Natural killer cell (primary cell): ENCODE measurements at regions not wholly inside any gene's neighbourhood (a gene's known extent, or its start where the extent isn't known, plus 50 kb on each side); places are given as distances from the start of the nearest gene placed in this dataset.

ENCODE experiments used
- ATAC-seq, 3 donors: fragments of 150-1000 bp in 2 of 3; fragments of 200-7000 bp in 1 of 3; cut with Tn5 transposase; 1 replicate in 1 of 3; 2 replicates in 2 of 3; pipeline ENCODE4 v1.10.0; 2021; ENCODE audit warnings: mild to moderate bottlenecking in 2 of 3, moderate library complexity in 2 of 3
- DNase-seq, 2 donors: peaks; one replicate each; pipeline versions ENCODE4 v3.0.0 to v3.0.0-alpha.2; 2013 to 2021; ENCODE audit warnings: mixed read lengths in 1 of 2
- H3K27ac ChIP-seq: one replicate; pipeline ENCODE4 v1.5.1; 2013; ENCODE audit warnings: mild to moderate bottlenecking, low read length
- H3K27me3 ChIP-seq: one replicate; pipeline ENCODE4 v1.6.1; 2013; ENCODE audit warnings: low read length; ENCODE audit not compliant: control insufficient read depth, insufficient read depth
- H3K36me3 ChIP-seq: one replicate; pipeline ENCODE4 v1.6.1; 2013; ENCODE audit warnings: low read length; ENCODE audit not compliant: control insufficient read depth, insufficient read depth
- H3K4me1 ChIP-seq: one replicate; pipeline ENCODE4 v1.6.1; 2013; ENCODE audit warnings: low read length; ENCODE audit not compliant: control insufficient read depth, insufficient read depth
- H3K4me3 ChIP-seq: one replicate; pipeline ENCODE4 v1.5.1; 2013; ENCODE audit warnings: low read length
- H3K9me3 ChIP-seq: one replicate; pipeline ENCODE4 v1.6.1; 2013; ENCODE audit warnings: low read length; ENCODE audit not compliant: control insufficient read depth, insufficient read depth
- H3K27ac Mint-ChIP-seq, 2 donors: one replicate each; pipeline ENCODE4 v1.8.0; 2022; ENCODE audit warnings: mild to moderate bottlenecking in 2 of 2, mixed read lengths in 2 of 2, moderate library complexity in 1 of 2
- H3K27me3 Mint-ChIP-seq, 2 donors: one replicate each; pipeline ENCODE4 v1.8.0; 2022; ENCODE audit warnings: low read depth in 2 of 2, mixed read lengths in 2 of 2
- H3K36me3 Mint-ChIP-seq: one replicate; pipeline ENCODE4 v1.8.0; 2022; ENCODE audit warnings: mixed read lengths
- H3K4me1 Mint-ChIP-seq, 2 donors: one replicate each; pipeline ENCODE4 v1.8.0; 2022; ENCODE audit warnings: mixed read lengths in 2 of 2
- H3K4me3 Mint-ChIP-seq: one replicate; pipeline ENCODE4 v1.8.0; 2022; ENCODE audit warnings: mild to moderate bottlenecking, moderate library complexity, mixed read lengths
- H3K9me3 Mint-ChIP-seq, 2 donors: one replicate each; pipeline ENCODE4 v1.8.0; 2022; ENCODE audit warnings: mixed read lengths in 2 of 2
- WGBS: methylation state at CpG from one replicate; pipeline ENCODE4 v1.1.7; 2013; ENCODE audit warnings: missing lambda C conversion rate; ENCODE audit not compliant: insufficient coverage; 5-methylcytosine and 5-hydroxymethylcytosine counted together
- intact Hi-C: fragments of 100-400 bp; cut with micrococcal nuclease; formaldehyde crosslinking; loops from one replicate; pipeline ENCODE4 v1.14.2; 2022
- TF ChIP-seq, protein P1 (sequence below): fragments of 200-600 bp; IDR thresholded peaks from one replicate; pipeline ENCODE4 v1.8.0; 2022; ENCODE audit warnings: antibody characterized with exemption

DNA sequence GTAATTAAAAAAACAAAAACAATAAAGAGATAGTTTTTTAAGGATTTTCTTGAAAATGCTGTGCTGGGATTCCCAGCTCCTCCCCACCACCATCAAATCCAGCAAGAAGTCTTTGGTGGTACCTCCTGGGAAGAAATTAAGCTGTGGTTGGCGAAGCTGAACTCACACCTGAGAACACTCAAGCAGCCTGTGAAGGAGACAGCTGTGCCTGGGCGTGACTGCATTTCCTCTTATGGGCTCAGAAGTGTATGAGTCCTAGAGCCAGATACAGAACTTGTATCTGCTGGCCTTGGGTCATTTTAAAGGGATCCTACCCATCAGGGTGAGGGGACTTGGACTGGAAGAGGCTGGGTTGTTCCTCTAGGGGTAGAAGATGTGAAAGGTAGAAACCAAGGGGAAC lies 561.2 kb upstream of the SGCD start:
- no peak overlapping the region for H3K4me3 Mint-ChIP-seq
- H3K4me1 Mint-ChIP-seq: peaks cover 34 to 46% of the 10 kb centered on the region in 2 donors
- Histone ChIP-seq H3K27ac (no peak overlapping the region), H3K4me3 (no peak overlapping the region), H3K4me1 (peaks cover 25% of the 10 kb centered on the region), H3K27me3 (no peaks in the 10 kb centered on the region), H3K36me3 (no peaks in the 10 kb centered on the region), H3K9me3 (peaks cover 3% of the 10 kb centered on the region)
- H3K27ac Mint-ChIP-seq: peak overlapping the region; percentile 37 to 88
- peak in 1 of 3 donors; percentile 40 for ATAC-seq
- intact Hi-C loops: loop anchor here (5.0 kb wide), 1 partner anchor 1262 kb away; no protein-coding TSS in a partner anchor
- 49% methylated on average over 2 of the region's 2 CpGs for WGBS
- TF ChIP-seq, protein P1, sequence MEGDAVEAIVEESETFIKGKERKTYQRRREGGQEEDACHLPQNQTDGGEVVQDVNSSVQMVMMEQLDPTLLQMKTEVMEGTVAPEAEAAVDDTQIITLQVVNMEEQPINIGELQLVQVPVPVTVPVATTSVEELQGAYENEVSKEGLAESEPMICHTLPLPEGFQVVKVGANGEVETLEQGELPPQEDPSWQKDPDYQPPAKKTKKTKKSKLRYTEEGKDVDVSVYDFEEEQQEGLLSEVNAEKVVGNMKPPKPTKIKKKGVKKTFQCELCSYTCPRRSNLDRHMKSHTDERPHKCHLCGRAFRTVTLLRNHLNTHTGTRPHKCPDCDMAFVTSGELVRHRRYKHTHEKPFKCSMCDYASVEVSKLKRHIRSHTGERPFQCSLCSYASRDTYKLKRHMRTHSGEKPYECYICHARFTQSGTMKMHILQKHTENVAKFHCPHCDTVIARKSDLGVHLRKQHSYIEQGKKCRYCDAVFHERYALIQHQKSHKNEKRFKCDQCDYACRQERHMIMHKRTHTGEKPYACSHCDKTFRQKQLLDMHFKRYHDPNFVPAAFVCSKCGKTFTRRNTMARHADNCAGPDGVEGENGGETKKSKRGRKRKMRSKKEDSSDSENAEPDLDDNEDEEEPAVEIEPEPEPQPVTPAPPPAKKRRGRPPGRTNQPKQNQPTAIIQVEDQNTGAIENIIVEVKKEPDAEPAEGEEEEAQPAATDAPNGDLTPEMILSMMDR: no peak
- no peaks in the 10 kb centered on the region for H3K36me3 Mint-ChIP-seq
- DNase-seq: peak in 1 of 2 donors; percentile 46
- H3K27me3 Mint-ChIP-seq: no peaks in the 10 kb centered on the region
- H3K9me3 Mint-ChIP-seq: peaks cover 8 to 14% of the 10 kb centered on the region in 2 donors

GRCh38 chr5:155767470-155767869 lies 559.5 kb upstream of the SGCD start:
- Mint-ChIP-seq H3K4me1 (peaks cover 34 to 46% of the 10 kb centered on the region in 2 donors), H3K27me3 (no peaks in the 10 kb centered on the region), H3K4me3 (peak overlapping the region; percentile 43), H3K9me3 (peaks cover 0 to 6% of the 10 kb centered on the region in 2 donors), H3K36me3 (no peaks in the 10 kb centered on the region), H3K27ac (peak overlapping the region; percentile 84 to 88)
- DNase-seq (peak in 1 of 2 donors; percentile 66), ATAC-seq (peak; percentile 79 to 93 (median 88))
- peak overlapping the region; percentile 70 for H3K27ac ChIP-seq
- H3K27me3 ChIP-seq: no peaks in the 10 kb centered on the region
- no peak overlapping the region for H3K4me3 ChIP-seq
- no peaks in the 10 kb centered on the region for H3K36me3 ChIP-seq
- H3K4me1 ChIP-seq: peaks cover 36% of the 10 kb centered on the region
- no peaks in the 10 kb centered on the region for H3K9me3 ChIP-seq
- WGBS: 60% methylated on average over 1 of the region's 2 CpGs
- intact Hi-C loops: loop anchor here (5.0 kb wide), 1 partner anchor 1260 kb away; no protein-coding TSS in a partner anchor
- TF ChIP-seq, protein P1: no peak

DNA sequence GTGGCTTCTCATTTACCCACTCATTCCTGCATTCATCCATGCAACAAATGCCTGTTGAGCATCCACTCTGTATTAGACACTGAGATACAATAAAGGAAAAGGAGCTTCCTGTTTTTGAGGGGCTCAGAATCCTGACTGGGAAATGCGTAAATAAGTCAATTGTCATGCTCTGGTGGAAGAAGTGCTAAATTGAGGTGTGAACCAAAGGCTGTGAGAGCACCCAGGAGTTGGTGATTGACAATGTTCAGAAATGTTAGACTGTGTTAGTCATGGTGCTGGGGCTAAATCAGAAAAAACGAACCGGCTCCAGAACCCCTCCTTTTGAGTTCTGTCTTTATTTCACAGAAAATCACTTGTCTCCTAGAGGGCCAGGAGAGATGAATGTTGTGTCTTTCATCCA lies 558.6 kb upstream of the SGCD start:
- H3K36me3 ChIP-seq: no peaks in the 10 kb centered on the region
- H3K27me3 ChIP-seq: no peaks in the 10 kb centered on the region
- DNase-seq (peak in 1 of 2 donors; percentile 62), ATAC-seq (peak; percentile 55 to 69 (median 66))
- TF ChIP-seq, protein P1: no peak
- Mint-ChIP-seq H3K4me3 (peak overlapping the region; percentile 36), H3K36me3 (no peaks in the 10 kb centered on the region), H3K27me3 (no peaks in the 10 kb centered on the region), H3K27ac (peak overlapping the region; percentile 84 to 88), H3K9me3 (peaks cover 0 to 6% of the 10 kb centered on the region in 2 donors), H3K4me1 (peaks cover 34 to 48% of the 10 kb centered on the region in 2 donors)
- H3K4me1 ChIP-seq: peaks cover 42% of the 10 kb centered on the region
- peak overlapping the region; percentile 70 for H3K27ac ChIP-seq
- WGBS: 67% methylated on average over 3 of the region's 3 CpGs
- intact Hi-C loops: loop anchor here (5.0 kb wide), 1 partner anchor 1259 kb away; no protein-coding TSS in a partner anchor
- H3K4me3 ChIP-seq: no peak overlapping the region
- H3K9me3 ChIP-seq: no peaks in the 10 kb centered on the region
